ENCODE measurements at regions not wholly inside any gene's neighbourhood (a gene's known extent, or its start where the extent isn't known, plus 50 kb on each side); places are given as distances from the start of the nearest gene placed in this dataset.
A peak's percentile ranks its signal among the peaks of the same experiment; 100 is the strongest.

- ChIA-PET CTCF (no interaction called here), POLR2A (no interaction called here)
- no peaks in the 10 kb centered on the region for H3K27me3 ChIP-seq (ENCODE audit: insufficient read depth, low read length, poor library complexity, severe bottlenecking)
- no peaks in the 10 kb centered on the region for H3K9me3 ChIP-seq (ENCODE audit: low read length)
- no peak overlapping the region for H3K4me3 ChIP-seq (ENCODE audit: low read length)
- no peaks in the 10 kb centered on the region for H3K36me3 ChIP-seq (ENCODE audit: insufficient read depth, low read length)
- Mint-ChIP-seq H3K36me3 (no peaks in the 10 kb centered on the region), H3K4me3 (peak overlapping the region in 4 of 7 donors; percentile 19 to 37 (median 32)), H3K27me3 (peaks cover 2 to 7% of the 10 kb centered on the region in 2 donors), H3K27ac (peak overlapping the region in 3 of 8 donors; percentile 47 to 86 (median 74)), H3K4me1 (peaks cover 29 to 47% (median 47%) of the 10 kb centered on the region in 3 donors), H3K9me3 (no peaks in the 10 kb centered on the region)
- no peak overlapping the region for H3K27ac ChIP-seq (ENCODE audit: low read depth, low read length)
- peaks cover 33% of the 10 kb centered on the region for H3K4me1 ChIP-seq (ENCODE audit: insufficient read depth, low read length)
- no peak for DNase-seq
Measured at GRCh38 chr2:239630618-239631286, 229.9 kb upstream of the HDAC4 start.

GRCh38 chr2:239629926-239630617 lies 229.3 kb upstream of the HDAC4 start:
- peak overlapping the region in 3 of 7 donors; percentile 19 to 37 (median 35) for H3K4me3 Mint-ChIP-seq
- peak overlapping the region in 4 of 8 donors; percentile 54 to 86 (median 73) for H3K27ac Mint-ChIP-seq
- no peaks in the 10 kb centered on the region for H3K27me3 ChIP-seq (ENCODE audit: insufficient read depth, low read length, poor library complexity, severe bottlenecking)
- H3K27me3 Mint-ChIP-seq: peaks cover 2 to 7% of the 10 kb centered on the region in 2 donors
- no peaks in the 10 kb centered on the region for H3K36me3 ChIP-seq (ENCODE audit: insufficient read depth, low read length)
- ChIA-PET CTCF (no interaction called here), POLR2A (no interaction called here)
- no peak overlapping the region for H3K4me3 ChIP-seq (ENCODE audit: low read length)
- H3K9me3 ChIP-seq (ENCODE audit: low read length): no peaks in the 10 kb centered on the region
- H3K36me3 Mint-ChIP-seq: no peaks in the 10 kb centered on the region
- no peaks in the 10 kb centered on the region for H3K9me3 Mint-ChIP-seq
- DNase-seq: peak in 1 of 5 donors; percentile 27
- H3K4me1 ChIP-seq (ENCODE audit: insufficient read depth, low read length): peaks cover 39% of the 10 kb centered on the region
- H3K4me1 Mint-ChIP-seq: peaks cover 36 to 54% (median 53%) of the 10 kb centered on the region in 3 donors
- no peak overlapping the region for H3K27ac ChIP-seq (ENCODE audit: low read depth, low read length)

- Mint-ChIP-seq H3K27ac (peak overlapping the region; percentile 63 to 98 (median 87)), H3K4me1 (peaks cover 63 to 84% (median 83%) of the 10 kb centered on the region in 3 donors), H3K4me3 (peak overlapping the region in 3 of 7 donors; percentile 29 to 73 (median 44)), H3K27me3 (no peaks in the 10 kb centered on the region), H3K36me3 (no peaks in the 10 kb centered on the region), H3K9me3 (no peaks in the 10 kb centered on the region)
- Histone ChIP-seq H3K36me3 (ENCODE audit: insufficient read depth, low read length) (no peaks in the 10 kb centered on the region), H3K4me3 (ENCODE audit: low read length) (no peak overlapping the region), H3K27ac (ENCODE audit: low read depth, low read length) (peak overlapping the region; percentile 20), H3K4me1 (ENCODE audit: insufficient read depth, low read length) (peaks cover 69% of the 10 kb centered on the region), H3K9me3 (ENCODE audit: low read length) (no peaks in the 10 kb centered on the region), H3K27me3 (ENCODE audit: insufficient read depth, low read length, poor library complexity, severe bottlenecking) (no peaks in the 10 kb centered on the region)
- DNase-seq: no peak
- ChIA-PET POLR2A (no interaction called here), CTCF (interaction anchor here (1.2 kb wide), 2 partner anchors 10 to 17 kb away, joined by 4 to 5 read pairs; no protein-coding TSS in a partner anchor)
Measured at GRCh38 chr2:239626961-239627592, 226.3 kb upstream of the HDAC4 start.

DNA sequence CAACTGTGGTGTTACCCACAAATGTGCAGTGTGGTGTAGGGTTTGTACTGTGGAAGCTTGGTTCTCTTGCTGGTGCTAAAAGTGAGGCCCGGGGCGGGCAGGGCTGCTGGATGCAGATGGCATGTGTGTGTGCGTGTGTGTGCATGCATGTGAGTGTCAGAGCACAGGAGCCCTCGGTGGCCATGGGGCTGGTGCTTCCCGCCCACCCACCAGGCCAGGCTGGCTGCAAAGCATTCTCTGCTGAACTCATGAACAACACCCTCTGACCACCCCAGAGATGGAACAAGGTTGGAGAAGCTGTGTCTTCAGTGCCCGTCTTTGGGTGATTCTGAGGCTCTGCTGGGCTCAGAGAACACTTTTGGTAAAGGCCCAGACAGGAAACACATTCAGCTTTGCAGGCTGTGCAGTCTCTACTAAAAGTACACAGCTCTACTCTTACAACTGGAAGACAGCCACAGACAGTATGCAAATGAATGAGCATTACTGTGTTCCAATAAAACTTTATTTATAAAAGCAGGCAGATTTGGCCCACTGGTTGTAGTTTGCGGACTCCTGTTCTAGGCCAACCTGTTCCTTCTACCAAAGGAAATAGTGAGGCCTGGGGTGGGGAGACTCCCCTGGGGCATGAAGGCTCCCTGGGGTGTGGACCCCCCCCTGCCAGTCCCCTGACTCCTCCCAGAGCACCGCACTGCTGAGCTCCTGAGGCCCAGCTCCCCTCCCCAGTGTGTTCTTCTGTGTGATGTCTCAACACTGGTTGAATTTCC lies 225.3 kb upstream of the HDAC4 start:
- Mint-ChIP-seq H3K27ac (peak overlapping the region; percentile 80 to 98 (median 89)), H3K27me3 (peaks cover 0 to 1% of the 10 kb centered on the region in 2 donors), H3K4me3 (peak overlapping the region in 6 of 7 donors; percentile 53 to 87 (median 64)), H3K36me3 (no peaks in the 10 kb centered on the region), H3K9me3 (no peaks in the 10 kb centered on the region), H3K4me1 (peaks cover 65 to 92% (median 84%) of the 10 kb centered on the region in 3 donors)
- H3K9me3 ChIP-seq (ENCODE audit: low read length): no peaks in the 10 kb centered on the region
- no peak overlapping the region for H3K27ac ChIP-seq (ENCODE audit: low read depth, low read length)
- H3K36me3 ChIP-seq (ENCODE audit: insufficient read depth, low read length): no peaks in the 10 kb centered on the region
- no peaks in the 10 kb centered on the region for H3K27me3 ChIP-seq (ENCODE audit: insufficient read depth, low read length, poor library complexity, severe bottlenecking)
- H3K4me1 ChIP-seq (ENCODE audit: insufficient read depth, low read length): peaks cover 69% of the 10 kb centered on the region
- peak overlapping the region; percentile 14 for H3K4me3 ChIP-seq (ENCODE audit: low read length)
- peak in 2 of 5 donors; percentile 59 to 65 for DNase-seq
- CTCF ChIA-PET: interaction anchor here (1.2 to 1.3 kb wide), 3 partner anchors 9 to 21 kb away, joined by 4 to 5 read pairs (median 4); no protein-coding TSS in a partner anchor
- POLR2A ChIA-PET: interaction anchor here (0.8 to 1.2 kb wide), 2 partner anchors 22 to 225 kb away, joined by 3 read pairs; partner anchors contain the start of gene HDAC4

DNA sequence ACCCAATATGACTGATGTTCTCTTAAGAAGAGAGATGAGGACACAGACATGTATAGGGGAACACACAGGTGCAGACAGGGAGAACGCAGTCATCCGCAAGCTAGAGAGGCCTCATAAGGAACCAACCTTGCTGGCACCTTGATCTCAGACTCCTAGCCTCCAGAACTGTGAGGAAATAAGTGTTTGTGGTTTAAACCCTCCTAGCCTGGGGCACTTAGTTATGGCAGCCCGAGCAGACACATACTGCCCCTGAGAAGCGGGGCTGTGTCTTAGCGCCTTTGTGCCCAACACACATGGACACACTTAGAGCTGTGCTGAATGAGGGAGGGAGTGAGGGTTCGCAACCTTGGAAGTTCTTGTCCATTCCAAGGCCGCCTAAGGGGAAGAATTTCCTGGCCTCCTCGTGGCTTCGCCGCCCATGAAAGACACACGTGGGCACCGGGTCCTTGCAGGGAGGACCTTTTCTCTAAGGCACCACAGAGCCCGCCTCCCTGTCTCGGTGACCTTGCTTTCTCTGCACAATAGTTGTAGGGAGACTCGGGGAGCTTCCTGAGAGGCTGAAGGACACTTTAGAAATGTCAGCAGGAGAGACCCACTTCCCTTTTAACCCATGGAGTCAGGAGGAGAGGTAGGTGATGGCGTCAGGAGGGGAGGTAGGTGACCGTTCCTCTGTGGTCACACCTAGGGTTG lies 224.5 kb upstream of the HDAC4 start:
- ChIA-PET CTCF (interaction anchor here (1.2 to 1.3 kb wide), 3 partner anchors 10 to 20 kb away, joined by 4 to 5 read pairs (median 4); no protein-coding TSS in a partner anchor), POLR2A (interaction anchor here (0.8 to 1.2 kb wide), 2 partner anchors 22 to 224 kb away, joined by 3 read pairs; partner anchors contain the start of gene HDAC4)
- Histone ChIP-seq H3K27ac (ENCODE audit: low read depth, low read length) (no peak overlapping the region), H3K27me3 (ENCODE audit: insufficient read depth, low read length, poor library complexity, severe bottlenecking) (no peaks in the 10 kb centered on the region), H3K4me3 (ENCODE audit: low read length) (no peak overlapping the region), H3K4me1 (ENCODE audit: insufficient read depth, low read length) (peaks cover 67% of the 10 kb centered on the region), H3K36me3 (ENCODE audit: insufficient read depth, low read length) (no peaks in the 10 kb centered on the region), H3K9me3 (ENCODE audit: low read length) (no peaks in the 10 kb centered on the region)
- Mint-ChIP-seq H3K4me1 (peaks cover 62 to 85% (median 77%) of the 10 kb centered on the region in 3 donors), H3K27me3 (peaks cover 0 to 1% of the 10 kb centered on the region in 2 donors), H3K27ac (peak overlapping the region; percentile 80 to 98 (median 89)), H3K36me3 (no peaks in the 10 kb centered on the region), H3K9me3 (no peaks in the 10 kb centered on the region), H3K4me3 (peak overlapping the region in 5 of 7 donors; percentile 53 to 73 (median 58))
- DNase-seq: no peak

- ChIA-PET POLR2A (no interaction called here), CTCF (no interaction called here)
- H3K4me1 ChIP-seq (ENCODE audit: insufficient read depth, low read length): peaks cover 45% of the 10 kb centered on the region
- H3K27me3 ChIP-seq (ENCODE audit: insufficient read depth, low read length, poor library complexity, severe bottlenecking): no peaks in the 10 kb centered on the region
- Mint-ChIP-seq H3K4me1 (peaks cover 50 to 68% (median 55%) of the 10 kb centered on the region in 3 donors), H3K4me3 (no peak overlapping the region), H3K9me3 (peaks cover 7 to 13% (median 11%) of the 10 kb centered on the region in 5 donors), H3K27me3 (peaks cover 0 to 1% of the 10 kb centered on the region in 2 donors), H3K27ac (peak overlapping the region in 1 of 8 donors; percentile 71), H3K36me3 (peaks cover 0 to 10% (median 0%) of the 10 kb centered on the region in 3 donors)
- no peaks in the 10 kb centered on the region for H3K36me3 ChIP-seq (ENCODE audit: insufficient read depth, low read length)
- no peaks in the 10 kb centered on the region for H3K9me3 ChIP-seq (ENCODE audit: low read length)
- DNase-seq: no peak
- H3K27ac ChIP-seq (ENCODE audit: low read depth, low read length): no peak overlapping the region
- no peak overlapping the region for H3K4me3 ChIP-seq (ENCODE audit: low read length)
Measured at GRCh38 chr2:239621611-239622010, 220.8 kb upstream of the HDAC4 start.

DNA sequence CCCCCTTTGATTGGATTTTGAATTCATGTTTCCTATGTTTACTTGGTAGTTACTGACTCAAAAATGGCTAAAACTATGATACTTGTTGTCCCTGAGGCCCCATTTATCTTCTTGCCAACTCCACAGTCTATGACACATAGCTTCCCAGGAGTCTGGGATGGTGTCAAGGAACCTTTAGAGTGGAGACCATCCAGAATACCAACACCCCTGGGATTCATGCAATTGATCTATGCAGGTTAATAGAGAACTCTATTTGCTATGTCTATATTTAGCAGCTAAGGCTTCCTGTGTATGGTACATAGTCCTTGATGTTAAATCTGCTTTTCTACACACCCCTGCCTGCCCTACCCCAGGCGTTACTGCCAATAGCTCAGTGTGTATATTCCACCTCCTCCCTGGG lies 218.5 kb upstream of the HDAC4 start:
- Mint-ChIP-seq H3K36me3 (peaks cover 0 to 13% (median 0%) of the 10 kb centered on the region in 3 donors), H3K4me3 (no peak overlapping the region), H3K4me1 (peaks cover 29 to 46% (median 32%) of the 10 kb centered on the region in 3 donors), H3K27me3 (peaks cover 0 to 1% of the 10 kb centered on the region in 2 donors), H3K9me3 (peaks cover 8 to 15% (median 13%) of the 10 kb centered on the region in 5 donors), H3K27ac (peak overlapping the region in 1 of 8 donors; percentile 34)
- ChIA-PET CTCF (interaction anchor here (0.7 kb wide), 1 partner anchor 46 kb away, joined by 3 read pairs; no protein-coding TSS in a partner anchor), POLR2A (interaction anchor here (1.0 kb wide), 1 partner anchor 10 kb away, joined by 3 read pairs; no protein-coding TSS in a partner anchor)
- no peaks in the 10 kb centered on the region for H3K27me3 ChIP-seq (ENCODE audit: insufficient read depth, low read length, poor library complexity, severe bottlenecking)
- no peak overlapping the region for H3K4me3 ChIP-seq (ENCODE audit: low read length)
- no peak overlapping the region for H3K27ac ChIP-seq (ENCODE audit: low read depth, low read length)
- H3K9me3 ChIP-seq (ENCODE audit: low read length): no peaks in the 10 kb centered on the region
- no peaks in the 10 kb centered on the region for H3K36me3 ChIP-seq (ENCODE audit: insufficient read depth, low read length)
- DNase-seq: no peak
- peaks cover 23% of the 10 kb centered on the region for H3K4me1 ChIP-seq (ENCODE audit: insufficient read depth, low read length)

Measured in CD8-positive, alpha-beta memory T cell (primary cell).